CD14-positive monocyte (primary cell): ENCODE measurements at regions not wholly inside any gene's neighbourhood (a gene's known extent, or its start where the extent isn't known, plus 50 kb on each side); places are given as distances from the start of the nearest gene placed in this dataset.

Source experiments
- DNase-seq, 3 donors: peaks; one replicate each; pipeline ENCODE4 v3.0.0-alpha.2; 2011 to 2022
- H2AFZ ChIP-seq: 2 replicates; pipeline ENCODE4 v1.6.0; 2012; ENCODE audit warnings: mild to moderate bottlenecking, low read depth, low read length, inconsistent platforms; ENCODE audit not compliant: insufficient read depth, poor library complexity, severe bottlenecking
- H3K27ac ChIP-seq, 2 donors: 1 replicate in 1 of 2; 2 replicates in 1 of 2; pipeline ENCODE4 v1.5.1; 2012 to 2013; ENCODE audit warnings: low read length in 2 of 2, control low read depth in 1 of 2, inconsistent platforms in 1 of 2, low read depth in 1 of 2, mild to moderate bottlenecking in 1 of 2
- H3K27me3 ChIP-seq, 2 donors: one replicate each; pipeline versions ENCODE4 v1.6.0 to v1.6.1; 2011 to 2013; ENCODE audit warnings: low read length in 2 of 2; ENCODE audit not compliant: control insufficient read depth in 2 of 2, insufficient read depth in 2 of 2
- H3K36me3 ChIP-seq, 2 donors: replicated peaks in 1 of 2; 1 replicate in 1 of 2; 2 replicates in 1 of 2; pipeline versions ENCODE4 v1.5.1 to v1.6.1; 2012 to 2013; ENCODE audit warnings: low read length in 2 of 2, control low read depth in 1 of 2, inconsistent platforms in 1 of 2, mild to moderate bottlenecking in 1 of 2; ENCODE audit not compliant: insufficient read depth in 2 of 2, control insufficient read depth in 1 of 2
- H3K4me1 ChIP-seq, 2 donors: 1 replicate in 1 of 2; 2 replicates in 1 of 2; pipeline versions ENCODE4 v1.5.1 to v1.6.1; 2012 to 2013; ENCODE audit warnings: low read length in 2 of 2, control low read depth in 1 of 2, inconsistent platforms in 1 of 2, mild to moderate bottlenecking in 1 of 2, moderate library complexity in 1 of 2; ENCODE audit not compliant: insufficient read depth in 2 of 2, control insufficient read depth in 1 of 2
- H3K4me2 ChIP-seq: replicated peaks from 2 replicates; pipeline ENCODE3; 2012; ENCODE audit warnings: low read length, moderate library complexity, mild to moderate bottlenecking; ENCODE audit not compliant: poor library complexity, severe bottlenecking; ENCODE audit errors: extremely low read depth
- H3K4me3 ChIP-seq, 3 experiments: fragments of 200-600 bp in 1 of 3; sonication (generic) in 1 of 3; replicated peaks in 1 of 3; 1 replicate in 2 of 3; 2 replicates in 1 of 3; pipeline ENCODE4 v1.5.1; 2011 to 2013; ENCODE audit warnings: low read length in 3 of 3, mild to moderate bottlenecking in 3 of 3, control low read depth in 2 of 3, low read depth in 2 of 3, inconsistent platforms in 1 of 3, moderate library complexity in 1 of 3
- H3K79me2 ChIP-seq: 2 replicates; pipeline ENCODE4 v1.6.0; 2012; ENCODE audit warnings: mild to moderate bottlenecking, control low read depth, inconsistent platforms, low read length, moderate library complexity; ENCODE audit not compliant: insufficient read depth
- H3K9ac ChIP-seq: 2 replicates; pipeline ENCODE4 v1.6.0; 2017; ENCODE audit warnings: low read length, mild to moderate bottlenecking; ENCODE audit not compliant: insufficient read depth, poor library complexity, severe bottlenecking
- H3K9me3 ChIP-seq, 2 donors: replicated peaks in 1 of 2; 1 replicate in 1 of 2; 2 replicates in 1 of 2; pipeline versions ENCODE4 v1.5.1 to v1.6.1; 2012 to 2013; ENCODE audit warnings: low read length in 2 of 2, control low read depth in 1 of 2; ENCODE audit not compliant: control insufficient read depth in 1 of 2, insufficient read depth in 1 of 2
- H4K20me1 ChIP-seq: 2 replicates; pipeline ENCODE4 v1.6.0; 2012; ENCODE audit warnings: mild to moderate bottlenecking, low read length, control low read depth, moderate library complexity; ENCODE audit not compliant: insufficient read depth
- H3K27ac Mint-ChIP-seq, 7 donors: one replicate each; pipeline ENCODE4 v1.8.0; 2020; ENCODE audit warnings: mild to moderate bottlenecking in 7 of 7, mixed read lengths in 7 of 7, moderate library complexity in 6 of 7, inconsistent platforms in 2 of 7
- H3K27me3 Mint-ChIP-seq, 3 donors: one replicate each; pipeline ENCODE4 v1.8.0; 2021 to 2022; ENCODE audit warnings: low read depth in 3 of 3, mild to moderate bottlenecking in 3 of 3, mixed read lengths in 3 of 3, moderate library complexity in 3 of 3, inconsistent platforms in 1 of 3
- H3K36me3 Mint-ChIP-seq, 2 donors: one replicate each; pipeline ENCODE4 v1.8.0; 2020; ENCODE audit warnings: mixed read lengths in 2 of 2, inconsistent platforms in 1 of 2, mild to moderate bottlenecking in 1 of 2
- H3K4me1 Mint-ChIP-seq: one replicate; pipeline ENCODE4 v1.8.0; 2020; ENCODE audit warnings: mild to moderate bottlenecking, mixed read lengths
- H3K4me3 Mint-ChIP-seq, 2 donors: one replicate each; pipeline ENCODE4 v1.8.0; 2020; ENCODE audit warnings: mild to moderate bottlenecking in 2 of 2, mixed read lengths in 2 of 2, moderate library complexity in 1 of 2
- H3K9me3 Mint-ChIP-seq, 7 donors: one replicate each; pipeline ENCODE4 v1.8.0; 2020 to 2022; ENCODE audit warnings: mixed read lengths in 7 of 7, mild to moderate bottlenecking in 6 of 7, moderate library complexity in 6 of 7, inconsistent platforms in 2 of 7
- CTCF ChIP-seq: fragments of 200-600 bp; IDR thresholded peaks from one replicate; pipeline ENCODE4 v1.8.0; 2022; ENCODE audit warnings: antibody characterized with exemption, mild to moderate bottlenecking
- WGBS: methylation state at CpG from one replicate; pipeline ENCODE4 v1.1.5; 2013; ENCODE audit warnings: missing lambda C conversion rate; ENCODE audit not compliant: insufficient coverage; 5-methylcytosine and 5-hydroxymethylcytosine counted together
- intact Hi-C, 2 donors: fragments of 100-400 bp; cut with micrococcal nuclease; formaldehyde crosslinking; loops; one replicate each; pipeline versions ENCODE4 v1.15.0 to v1.15.1; 2023

- Histone ChIP-seq H3K4me1 (no peaks in the 10 kb centered on the region), H3K9me3 (no peaks in the 10 kb centered on the region), H2AFZ (no peak overlapping the region), H3K4me3 (no peak overlapping the region), H3K79me2 (no peaks in the 10 kb centered on the region), H3K4me2 (no peak overlapping the region), H3K27me3 (no peaks in the 10 kb centered on the region), H3K27ac (no peak overlapping the region), H3K9ac (no peak overlapping the region), H4K20me1 (no peaks in the 10 kb centered on the region), H3K36me3 (no peaks in the 10 kb centered on the region)
- Mint-ChIP-seq H3K4me3 (no peak overlapping the region), H3K27me3 (no peaks in the 10 kb centered on the region), H3K4me1 (no peaks in the 10 kb centered on the region), H3K9me3 (no peaks in the 10 kb centered on the region), H3K36me3 (no peaks in the 10 kb centered on the region), H3K27ac (no peak overlapping the region)
- DNase-seq, result no peak
- 100% methylated on average over 1 of the region's 2 CpGs for WGBS
- no peak for TF ChIP-seq CTCF
- intact Hi-C loops, result no loop called here
Observed at GRCh38 chr14:43793579-43793978, 713.5 kb downstream of the FSCB start.

- Histone ChIP-seq H3K4me1 (no peaks in the 10 kb centered on the region), H3K79me2 (no peaks in the 10 kb centered on the region), H4K20me1 (no peaks in the 10 kb centered on the region), H3K36me3 (no peaks in the 10 kb centered on the region), H3K9me3 (no peaks in the 10 kb centered on the region), H3K9ac (no peak overlapping the region), H3K4me3 (no peak overlapping the region), H3K4me2 (no peak overlapping the region), H3K27me3 (no peaks in the 10 kb centered on the region), H3K27ac (no peak overlapping the region), H2AFZ (no peak overlapping the region)
- intact Hi-C loops, result no loop called here
- Mint-ChIP-seq H3K4me1 (no peaks in the 10 kb centered on the region), H3K36me3 (no peaks in the 10 kb centered on the region), H3K27ac (no peak overlapping the region), H3K9me3 (no peaks in the 10 kb centered on the region), H3K4me3 (no peak overlapping the region), H3K27me3 (no peaks in the 10 kb centered on the region)
- no CpG with 5 or more reads among the region's 3 CpGs for WGBS
- no peak for TF ChIP-seq CTCF
- no peak for DNase-seq
Observed at GRCh38 chr14:43792980-43793379, 714.1 kb downstream of the FSCB start.
